IMR-90 (cell line): ENCODE measurements at regions not wholly inside any gene's neighbourhood (a gene's known extent, or its start where the extent isn't known, plus 50 kb on each side); places are given as distances from the start of the nearest gene placed in this dataset.

Experiments
- ATAC-seq: fragments of 200-7000 bp; cut with Tn5 transposase; 2 replicates; pipeline ENCODE4 v1.9.1; 2020; ENCODE audit warnings: low read depth, mild to moderate bottlenecking, moderate library complexity
- BruUV-seq: library from RNA; stranded (reverse); fragments of 400-500 nt; replicated peaks from 2 replicates; lab custom pipeline; 2021; lab: Mats Ljungman, UMichigan
- CTCF ChIA-PET: fragments of 300-600 bp; formaldehyde crosslinking; extraction: SDS; loops from one replicate; lab custom pipeline; 2021; ENCODE audit warnings: antibody characterized with exemption; lab: Yijun Ruan, JAX
- POLR2A ChIA-PET: fragments of 300-600 bp; sonication (Branson Sonifier 250); formaldehyde crosslinking; loops from one replicate; lab custom pipeline; 2022; ENCODE audit warnings: antibody characterized with exemption; ENCODE audit not compliant: unreplicated experiment; lab: Charles Lee
- DNase-seq: peaks from one replicate; pipeline ENCODE4 v3.0.0; 2013
- H2AFZ ChIP-seq: replicated peaks from 2 replicates; pipeline ENCODE3; 2013; ENCODE audit warnings: low read length, mild to moderate bottlenecking; ENCODE audit not compliant: poor library complexity
- H2AK5ac ChIP-seq: 2 replicates; pipeline ENCODE4 v1.6.1; 2013; ENCODE audit warnings: low read depth, low read length, inconsistent platforms
- H2AK9ac ChIP-seq: replicated peaks from 2 replicates; pipeline ENCODE3; 2013; ENCODE audit warnings: mild to moderate bottlenecking, low read depth, low read length, moderate library complexity; ENCODE audit not compliant: poor library complexity
- H2BK120ac ChIP-seq: 2 replicates; pipeline ENCODE4 v1.6.1; 2013; ENCODE audit warnings: low read depth, low read length, inconsistent platforms
- H2BK15ac ChIP-seq: 3 replicates; pipeline ENCODE4 v1.6.1; 2013; ENCODE audit warnings: low read depth, low read length, inconsistent platforms
- H2BK20ac ChIP-seq: 2 replicates; pipeline ENCODE4 v1.6.1; 2013; ENCODE audit warnings: low read depth, mild to moderate bottlenecking, inconsistent platforms, low read length, moderate library complexity
- H2BK5ac ChIP-seq: 2 replicates; pipeline ENCODE4 v1.6.1; 2013; ENCODE audit warnings: mild to moderate bottlenecking, low read depth, low read length, inconsistent platforms; ENCODE audit not compliant: poor library complexity, severe bottlenecking
- H3K14ac ChIP-seq: replicated peaks from 2 replicates; pipeline ENCODE4 v1.6.1; 2013; ENCODE audit warnings: low read depth, low read length, inconsistent platforms
- H3K18ac ChIP-seq: 2 replicates; pipeline ENCODE4 v1.6.1; 2013; ENCODE audit warnings: low read depth, low read length, control low read depth
- H3K23ac ChIP-seq: 2 replicates; pipeline ENCODE4 v1.6.1; 2013; ENCODE audit warnings: low read depth, low read length, inconsistent platforms
- H3K27ac ChIP-seq: 2 replicates; pipeline ENCODE4 v1.5.1; 2013; ENCODE audit warnings: mild to moderate bottlenecking, control low read depth, low read length; ENCODE audit not compliant: insufficient read depth
- H3K27me3 ChIP-seq: 2 replicates; pipeline ENCODE4 v1.6.1; 2013; ENCODE audit warnings: low read length; ENCODE audit not compliant: control insufficient read depth, insufficient read depth
- H3K36me3 ChIP-seq: 2 replicates; pipeline ENCODE4 v1.6.1; 2013; ENCODE audit warnings: low read length, mixed read lengths; ENCODE audit not compliant: control insufficient read depth, insufficient read depth
- H3K4ac ChIP-seq: 2 replicates; pipeline ENCODE4 v1.6.1; 2013; ENCODE audit warnings: low read depth, low read length, inconsistent platforms
- H3K4me1 ChIP-seq: 2 replicates; pipeline ENCODE4 v1.6.1; 2013; ENCODE audit warnings: low read length, mixed read lengths; ENCODE audit not compliant: control insufficient read depth, insufficient read depth
- H3K4me2 ChIP-seq: 2 replicates; pipeline ENCODE4 v1.6.1; 2013; ENCODE audit warnings: low read depth, mild to moderate bottlenecking, control low read depth, low read length, moderate library complexity
- H3K4me3 ChIP-seq: 2 replicates; pipeline ENCODE4 v1.5.1; 2013; ENCODE audit warnings: low read depth, mild to moderate bottlenecking, control low read depth, low read length, moderate library complexity; ENCODE audit not compliant: insufficient read depth
- H3K56ac ChIP-seq: 2 replicates; pipeline ENCODE4 v1.6.1; 2013; ENCODE audit warnings: low read length, inconsistent platforms; ENCODE audit not compliant: insufficient read depth; ENCODE audit errors: extremely low read depth
- H3K79me1 ChIP-seq, 2 experiments: 2 replicates each; pipeline ENCODE4 v1.6.1; 2013; ENCODE audit warnings: low read length in 2 of 2, inconsistent platforms in 1 of 2, low read depth in 1 of 2
- H3K9ac ChIP-seq: 2 replicates; pipeline ENCODE4 v1.6.1; 2013; ENCODE audit warnings: low read depth, low read length, control low read depth
- H3K9me1 ChIP-seq: 2 replicates; pipeline ENCODE4 v1.6.1; 2013; ENCODE audit warnings: low read length, inconsistent platforms; ENCODE audit not compliant: insufficient read depth
- H3K9me3 ChIP-seq: 2 replicates; pipeline ENCODE4 v1.6.1; 2013; ENCODE audit warnings: low read length; ENCODE audit not compliant: control insufficient read depth, insufficient read depth
- H4K20me1 ChIP-seq: 2 replicates; pipeline ENCODE4 v1.6.1; 2013; ENCODE audit warnings: low read length, inconsistent platforms; ENCODE audit not compliant: insufficient read depth
- H4K5ac ChIP-seq: 2 replicates; pipeline ENCODE4 v1.6.1; 2013; ENCODE audit warnings: mild to moderate bottlenecking, low read depth, low read length, control low read depth
- H4K8ac ChIP-seq, 2 experiments: 2 replicates each; pipeline ENCODE4 v1.6.1; 2013; ENCODE audit warnings: low read depth in 2 of 2, low read length in 2 of 2, control low read depth in 1 of 2, inconsistent platforms in 1 of 2
- H4K91ac ChIP-seq: 2 replicates; pipeline ENCODE4 v1.6.1; 2013; ENCODE audit warnings: low read depth, low read length, inconsistent platforms; ENCODE audit not compliant: insufficient read depth
- FOS ChIP-seq: fragments of 150-350 bp; IDR thresholded peaks from 2 replicates; pipeline ENCODE4 v1.6.1; 2016; ENCODE audit warnings: low read depth, low read length
- MXI1 ChIP-seq: IDR thresholded peaks from 2 replicates; pipeline ENCODE4 v1.6.1; 2012; ENCODE audit warnings: low read depth, mild to moderate bottlenecking, low read length, moderate library complexity, borderline replicate concordance
- RAD21 ChIP-seq: IDR thresholded peaks from 2 replicates; pipeline ENCODE4 v1.6.1; 2012; ENCODE audit warnings: low read length, improper control_type of control experiment
- WGBS, 2 experiments: methylation state at CpG; one replicate each; pipeline versions ENCODE4 v1.1.5 to v1.1.7; 2013; ENCODE audit warnings: missing lambda C conversion rate in 2 of 2; ENCODE audit not compliant: insufficient read length in 1 of 2; ENCODE audit errors: extremely low coverage in 2 of 2; 5-methylcytosine and 5-hydroxymethylcytosine counted together
- dilution Hi-C: fragments of 300-500 bp; cut with HindIII; formaldehyde crosslinking; loops from one replicate; pipeline ENCODE4 v1.14.3; 2018; ENCODE audit warnings: low sequenced_read_pairs; ENCODE audit not compliant: unreplicated experiment
- in situ Hi-C: fragments of 300-500 bp; cut with MboI; formaldehyde crosslinking; loops from 3 replicates; pipeline ENCODE4 v1.14.3; 2019; ENCODE audit warnings: low sequenced_read_pairs, inconsistent platforms, mixed read lengths
- intact Hi-C: fragments of 100-400 bp; cut with micrococcal nuclease; formaldehyde crosslinking; loops from 2 replicates; pipeline ENCODE4 v1.10.0; 2022

DNA sequence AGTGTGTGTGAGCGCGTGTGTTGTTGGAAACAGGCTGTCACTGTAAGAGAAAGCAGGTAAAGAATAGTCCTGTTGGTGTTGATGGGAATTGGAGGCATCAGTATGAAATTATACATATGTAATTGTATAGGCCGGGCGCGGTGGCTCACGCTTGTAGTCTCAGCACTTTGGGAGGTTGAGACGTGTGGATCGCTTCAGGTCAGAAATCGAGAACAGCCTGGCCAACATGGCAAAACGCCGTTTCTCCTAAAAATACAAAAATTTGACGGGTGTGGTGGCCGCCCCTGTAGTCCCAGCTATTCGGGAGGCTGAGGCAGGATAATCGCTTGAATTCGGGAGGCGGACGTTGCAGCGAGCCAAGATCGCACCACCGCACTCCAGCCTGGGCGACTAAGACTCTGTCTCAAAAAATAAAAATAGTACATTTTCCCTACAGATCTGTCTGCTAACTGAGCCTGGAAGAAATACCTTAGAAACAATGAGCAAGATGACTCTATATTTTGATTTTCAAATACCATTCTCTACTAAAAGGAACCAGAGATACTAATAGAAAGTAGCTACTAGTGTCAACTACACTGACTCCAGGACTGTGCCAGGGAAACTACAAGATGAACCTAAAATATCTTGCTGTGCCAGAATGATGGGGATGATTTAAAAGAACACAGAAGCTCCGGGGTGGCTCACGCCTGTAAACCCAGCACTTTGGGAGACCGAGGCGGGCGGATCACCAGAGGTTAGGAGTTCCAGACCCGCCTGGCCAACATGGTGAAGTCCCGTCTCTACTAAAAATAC, 110.8 kb downstream of the TRIM27 start:
- in situ Hi-C loops (no loop called here), dilution Hi-C loops (no loop called here), intact Hi-C loops (no loop called here)
- no peak overlapping the region for H2BK5ac ChIP-seq
- BruUV-seq = no TSS peak
- no peak overlapping the region for H4K91ac ChIP-seq
- H3K9ac ChIP-seq = no peak overlapping the region
- no peak overlapping the region for H3K14ac ChIP-seq
- H2BK20ac ChIP-seq = no peak overlapping the region
- TF ChIP-seq RAD21 (no peak), MXI1 (no peak), FOS (no peak)
- H2BK15ac ChIP-seq = no peak overlapping the region
- H3K18ac ChIP-seq = no peak overlapping the region
- no peak overlapping the region for H2AK5ac ChIP-seq
- DNase-seq (no peak), ATAC-seq (no peak)
- WGBS, 2 experiments = 4% methylated on average over 14 of the region's 29 CpGs; no CpG with 5 or more reads in 1 of the 2 experiments
- H3K36me3 ChIP-seq = no peaks in the 10 kb centered on the region
- H3K4ac ChIP-seq = no peak overlapping the region
- no peaks in the 10 kb centered on the region for H3K79me1 ChIP-seq
- CTCF ChIA-PET = no interaction called here
- H2AFZ ChIP-seq = no peak overlapping the region
- H3K9me3 ChIP-seq = no peaks in the 10 kb centered on the region
- no peaks in the 10 kb centered on the region for H4K20me1 ChIP-seq
- H3K27me3 ChIP-seq = peaks cover 47% of the 10 kb centered on the region
- no peak overlapping the region for H2AK9ac ChIP-seq
- no peak overlapping the region for H3K27ac ChIP-seq
- no peak overlapping the region for H4K5ac ChIP-seq
- no peak overlapping the region for H4K8ac ChIP-seq
- POLR2A ChIA-PET = no interaction called here
- H3K4me2 ChIP-seq = no peak overlapping the region
- no peak overlapping the region for H2BK120ac ChIP-seq
- H3K4me1 ChIP-seq = no peaks in the 10 kb centered on the region
- no peak overlapping the region for H3K56ac ChIP-seq
- no peak overlapping the region for H3K4me3 ChIP-seq
- H3K23ac ChIP-seq = no peak overlapping the region
- H3K9me1 ChIP-seq = no peaks in the 10 kb centered on the region
